Transverse colon (tissue), 4 donors: ENCODE measurements at regions not wholly inside any gene's neighbourhood (a gene's known extent, or its start where the extent isn't known, plus 50 kb on each side); places are given as distances from the start of the nearest gene placed in this dataset.

Experiments used
- CTCF ChIP-seq, 5 experiments: fragments of 200-600 bp in 3 of 5; fragments of 450-650 bp in 2 of 5; sonication (generic) in 3 of 5; IDR thresholded peaks; 1 replicate in 2 of 5; 2 replicates in 3 of 5; pipeline ENCODE4 v1.5.1; 2016 to 2017; ENCODE audit warnings: antibody characterized with exemption in 5 of 5, inconsistent platforms in 3 of 5, mild to moderate bottlenecking in 2 of 5, moderate library complexity in 1 of 5
- EP300 ChIP-seq: sonication (generic); formaldehyde crosslinking; IDR thresholded peaks from one replicate; pipeline ENCODE4 v1.6.1; 2017; ENCODE audit warnings: antibody characterized with exemption, low read depth
- POLR2A ChIP-seq: fragments of 450-650 bp; IDR thresholded peaks from one replicate; pipeline ENCODE4 v1.6.1; 2016; ENCODE audit warnings: antibody characterized with exemption, mild to moderate bottlenecking, moderate library complexity
- POLR2AphosphoS5 ChIP-seq, 3 donors: sonication (generic); formaldehyde crosslinking; IDR thresholded peaks; one replicate each; pipeline ENCODE4 v1.6.1; 2016; ENCODE audit warnings: antibody characterized with exemption in 3 of 3

- TF ChIP-seq CTCF (IDR thresholded peaks at IDR 0.05), result no peak
- no peak for TF ChIP-seq EP300
- no peak for TF ChIP-seq POLR2A
- TF ChIP-seq POLR2AphosphoS5 (IDR thresholded peaks at IDR 0.05), result no peak
These were observed 1697.2 kb upstream of the PCDH20 start for GRCh38 chr13:63112799-63113395.
